Stimulated activated naive CD8-positive, alpha-beta T cell treated with anti-CD3 and anti-CD28 coated beads, Interleukin-15, Interleukin-2, amounts not matched to agents 100 U/mL and 50 U/mL, for 24 hours (primary cell): ENCODE measurements at regions not wholly inside any gene's neighbourhood (a gene's known extent, or its start where the extent isn't known, plus 50 kb on each side); places are given as distances from the start of the nearest gene placed in this dataset.

Experiments
- ATAC-seq: fragments of 150-1000 bp; cut with Tn5 transposase; one replicate; pipeline ENCODE4 v1.10.0; 2021
- DNase-seq: peaks from one replicate; pipeline ENCODE4 v3.0.0; 2021

DNA sequence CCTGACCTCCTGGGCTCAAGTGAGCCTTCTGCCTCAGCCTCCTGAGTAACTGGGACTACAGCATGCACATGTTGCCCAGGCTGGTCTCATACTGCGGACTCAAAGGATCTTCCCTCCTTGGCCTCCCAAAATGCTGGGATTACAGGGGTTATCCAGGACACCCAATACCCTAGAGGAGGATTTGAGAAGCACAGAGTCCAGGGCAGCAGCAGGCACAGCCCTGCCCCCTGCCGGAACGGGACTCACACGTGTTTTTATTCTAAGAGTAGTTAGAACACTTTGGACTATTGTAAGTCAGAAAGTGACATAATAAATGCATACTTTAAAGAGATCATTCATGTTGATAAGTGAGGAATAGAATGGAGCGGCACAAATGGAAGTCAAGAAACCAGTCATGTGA is 80.2 kb downstream of the C6orf118 start:
- no peak for ATAC-seq
- DNase-seq, result no peak

GRCh38 chr6:165227644-165228329 is 81.6 kb downstream of the C6orf118 start:
- no peak for ATAC-seq
- no peak for DNase-seq

DNA sequence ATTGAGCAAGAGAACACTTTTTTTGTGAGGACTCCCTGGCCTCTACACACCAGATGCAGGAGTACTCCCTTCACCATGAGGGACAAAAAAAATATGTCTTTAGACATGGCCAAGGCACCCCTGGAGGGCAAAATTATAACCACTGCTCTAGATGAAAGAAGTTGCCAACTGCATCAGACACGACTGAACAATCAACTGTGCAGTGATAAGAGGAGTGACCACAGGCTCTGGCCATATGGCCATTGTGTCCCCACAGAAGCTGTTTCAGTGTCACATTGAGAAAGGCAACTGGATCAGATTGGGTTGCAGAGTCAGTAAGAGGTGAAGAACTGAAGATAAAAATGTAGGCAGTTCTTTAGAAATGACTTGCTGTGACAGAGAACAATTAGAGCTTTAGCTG is 85.7 kb downstream of the C6orf118 start:
- ATAC-seq (no peak), DNase-seq (no peak)

- no peak for ATAC-seq
- no peak for DNase-seq
Observed at GRCh38 chr6:165223101-165223500, 86.3 kb downstream of the C6orf118 start.

DNA sequence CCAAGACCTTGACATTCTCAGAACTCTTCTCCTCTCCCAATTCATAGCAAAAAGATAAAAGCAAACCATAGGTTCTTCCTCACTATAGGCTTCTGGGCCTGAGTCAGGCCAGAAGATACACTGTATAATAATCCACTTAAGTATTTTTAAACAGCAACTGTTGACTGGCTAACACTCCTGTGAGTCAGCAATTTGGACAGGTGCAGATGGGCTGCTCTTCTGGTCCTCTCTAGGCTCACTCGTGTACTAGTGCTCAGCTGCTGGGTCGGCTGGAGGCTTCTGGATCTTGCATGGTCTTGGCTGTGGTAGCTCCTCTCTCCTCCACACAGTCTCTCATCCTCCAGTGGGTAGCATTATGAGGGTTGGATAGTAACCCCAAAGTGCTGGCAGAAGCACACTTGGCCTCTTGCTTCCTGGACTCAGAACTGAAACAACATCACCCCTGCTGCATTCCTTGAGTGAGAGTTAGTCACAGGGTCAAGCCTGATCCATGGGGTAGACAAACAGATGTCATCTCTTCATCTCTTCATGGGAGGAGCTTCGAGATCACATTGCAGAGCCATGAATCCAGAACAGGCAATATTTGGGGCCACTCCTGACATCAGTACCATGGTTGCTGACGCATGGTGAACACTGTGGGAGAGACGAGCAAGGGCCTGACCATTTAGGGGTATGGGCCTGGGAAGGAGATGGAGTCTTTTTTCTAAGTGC is 86.9 kb downstream of the C6orf118 start:
- ATAC-seq, result no peak
- no peak for DNase-seq

GRCh38 chr6:165220045-165220444 is 89.4 kb downstream of the C6orf118 start:
- ATAC-seq, result no peak
- DNase-seq, result no peak

- no peak for ATAC-seq
Observed at GRCh38 chr6:165219629-165220028, 89.8 kb downstream of the C6orf118 start.

GRCh38 chr6:165218829-165219228 is 90.6 kb downstream of the C6orf118 start:
- no peak for ATAC-seq
- no peak for DNase-seq

More at GRCh38 chr6:165219629-165220028, 89.8 kb downstream of the C6orf118 start:
- DNase-seq, result no peak

DNA sequence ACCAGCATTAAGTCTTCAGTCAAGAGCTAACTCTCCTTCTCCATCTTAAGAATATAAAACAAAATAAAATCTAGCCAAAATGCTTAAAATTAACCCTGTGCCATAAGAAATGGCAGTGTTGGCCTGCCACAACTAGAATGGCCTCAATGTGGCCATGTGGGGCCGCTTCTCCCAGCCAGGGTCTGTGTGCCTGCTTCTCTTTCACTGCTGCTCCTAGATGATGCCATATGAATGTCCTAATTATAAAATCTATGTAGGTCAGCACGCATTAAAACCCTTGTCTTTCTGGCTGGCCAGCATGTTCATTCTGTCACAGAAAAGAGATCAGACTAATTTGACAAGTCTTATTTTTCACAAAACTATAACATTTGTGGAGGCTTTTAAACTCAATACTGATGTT is 102.6 kb downstream of the C6orf118 start:
- ATAC-seq (no peak), DNase-seq (no peak)

GRCh38 chr6:165205632-165206031 is 103.8 kb downstream of the C6orf118 start:
- ATAC-seq (no peak), DNase-seq (no peak)

DNA sequence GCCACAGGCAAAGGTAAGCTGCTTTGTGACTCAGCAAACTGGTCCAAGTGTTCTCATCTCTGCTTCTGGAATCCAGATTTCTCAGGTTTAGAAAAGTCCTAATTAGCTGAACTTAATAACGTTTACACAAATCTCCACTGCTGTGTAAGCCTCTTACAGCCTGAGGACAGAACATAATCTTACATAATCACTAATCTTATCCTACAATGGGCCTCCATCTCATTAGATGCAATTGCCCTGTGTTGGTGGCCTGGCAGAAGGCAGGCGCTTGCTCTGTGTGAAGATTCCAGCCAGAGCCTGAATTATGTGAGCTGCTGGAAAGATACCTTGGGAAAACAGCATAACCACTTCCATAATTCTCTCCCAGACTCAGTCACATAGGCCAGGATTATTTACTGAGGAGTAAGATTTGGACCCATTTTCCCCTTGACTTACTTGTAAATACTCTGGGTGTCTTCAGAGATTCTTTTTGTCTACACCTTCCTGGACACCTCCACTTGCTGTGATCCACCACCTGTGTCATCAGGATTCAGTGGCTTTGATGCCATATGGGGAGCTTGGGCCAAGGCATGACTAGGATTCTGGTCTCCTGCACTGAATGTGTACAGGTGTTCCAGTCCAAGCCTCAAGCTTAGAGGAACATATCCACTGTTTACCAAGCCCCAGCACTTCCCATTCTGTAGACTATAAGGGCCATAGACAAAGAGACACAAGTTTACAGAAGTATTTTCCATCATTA is 104.4 kb downstream of the C6orf118 start:
- DNase-seq (no peak), ATAC-seq (no peak)

DNA sequence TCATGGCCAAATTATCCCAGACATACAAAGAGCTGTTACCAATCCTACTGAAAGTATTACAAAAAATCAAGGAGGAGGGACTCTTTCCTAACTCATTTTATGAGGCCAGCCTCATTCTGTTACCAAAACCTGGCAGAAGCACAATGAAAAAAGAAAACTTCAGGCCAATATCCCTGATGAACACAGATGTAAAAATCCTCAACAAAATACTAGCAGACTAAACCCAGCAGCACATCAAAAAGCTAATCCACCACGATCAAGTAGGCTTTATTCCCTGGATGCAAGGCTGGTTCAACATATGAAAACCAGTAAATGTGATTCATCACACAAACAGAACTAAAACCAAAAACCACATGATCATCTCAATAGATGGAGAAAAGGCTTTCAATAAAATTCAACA is 109.2 kb downstream of the C6orf118 start:
- DNase-seq (no peak), ATAC-seq (no peak)

DNA sequence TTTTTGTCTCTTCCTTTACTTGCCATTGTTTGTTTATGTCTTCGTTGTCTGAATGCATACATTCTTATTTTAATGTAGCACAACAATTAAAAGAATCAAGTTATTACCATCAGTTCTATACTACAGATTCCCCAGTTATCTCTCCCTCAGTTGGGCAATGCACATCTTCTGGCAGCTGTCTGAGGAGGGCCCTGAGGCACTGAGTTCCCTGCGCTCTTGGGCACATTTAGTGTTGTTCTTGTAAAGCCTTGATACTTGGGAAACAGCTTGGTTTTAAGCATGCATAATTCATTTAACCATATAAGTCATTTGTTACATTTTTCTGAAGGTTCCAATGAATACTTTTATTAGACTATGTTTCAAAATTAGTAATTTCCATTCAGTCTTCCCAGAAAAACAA is 117.9 kb downstream of the C6orf118 start:
- ATAC-seq (no peak), DNase-seq (no peak)

DNA sequence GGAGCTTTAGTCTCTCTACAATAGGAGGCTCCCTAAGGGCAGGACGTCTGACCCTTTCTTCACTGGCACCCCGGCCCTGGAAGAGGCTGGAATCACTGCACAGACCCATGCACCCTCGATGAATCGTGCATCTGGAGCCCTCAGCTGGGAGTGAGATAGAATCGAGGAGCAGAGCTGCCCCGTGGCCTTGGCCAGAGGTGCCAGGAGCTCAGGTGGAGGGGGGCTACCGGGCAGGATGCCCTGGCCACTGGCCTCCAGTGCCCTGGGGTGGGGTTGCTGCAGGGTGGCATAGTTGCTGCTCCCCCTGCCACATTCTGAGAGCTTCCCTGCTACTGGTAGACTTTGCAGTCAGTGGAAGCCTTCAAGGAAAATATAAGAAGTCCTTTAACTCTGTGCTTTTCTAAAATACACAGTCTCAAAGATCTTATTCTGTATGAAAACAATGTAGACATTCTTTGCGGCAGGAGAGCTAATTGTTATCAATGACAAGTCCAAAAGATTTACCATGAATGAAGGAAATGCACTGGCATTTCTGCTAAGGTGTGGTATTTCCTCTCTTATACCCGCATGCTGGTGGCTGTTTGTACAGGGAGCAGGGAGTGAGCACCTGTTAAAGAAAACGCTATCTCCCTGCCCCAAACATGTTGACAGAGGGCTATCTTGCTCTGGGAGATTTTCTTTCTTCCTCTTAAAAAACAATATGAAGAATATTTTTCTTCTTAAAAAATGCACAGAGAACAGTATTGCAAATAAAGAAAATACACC is 122.8 kb downstream of the C6orf118 start:
- ATAC-seq (no peak), DNase-seq (no peak)

DNA sequence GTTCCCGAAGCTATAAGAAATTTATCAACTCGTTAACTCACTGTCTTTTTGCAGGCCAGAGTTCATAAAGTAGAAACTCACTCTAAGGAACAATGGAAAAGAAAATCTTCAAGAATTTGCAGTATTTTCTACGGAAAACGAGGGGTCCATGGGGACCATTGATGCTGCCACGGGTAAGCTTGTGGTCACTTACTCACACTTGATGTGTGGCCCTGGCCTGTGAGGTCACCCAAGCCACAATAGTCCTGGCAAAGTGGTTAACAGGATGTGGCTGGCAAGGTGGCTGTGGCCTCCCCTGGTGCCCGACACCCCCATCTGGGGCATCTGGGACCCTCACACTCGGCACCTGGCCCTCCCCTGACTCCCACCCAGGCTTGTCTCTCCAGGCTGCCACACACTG is 123.4 kb downstream of the C6orf118 start:
- ATAC-seq (no peak), DNase-seq (no peak)

DNA sequence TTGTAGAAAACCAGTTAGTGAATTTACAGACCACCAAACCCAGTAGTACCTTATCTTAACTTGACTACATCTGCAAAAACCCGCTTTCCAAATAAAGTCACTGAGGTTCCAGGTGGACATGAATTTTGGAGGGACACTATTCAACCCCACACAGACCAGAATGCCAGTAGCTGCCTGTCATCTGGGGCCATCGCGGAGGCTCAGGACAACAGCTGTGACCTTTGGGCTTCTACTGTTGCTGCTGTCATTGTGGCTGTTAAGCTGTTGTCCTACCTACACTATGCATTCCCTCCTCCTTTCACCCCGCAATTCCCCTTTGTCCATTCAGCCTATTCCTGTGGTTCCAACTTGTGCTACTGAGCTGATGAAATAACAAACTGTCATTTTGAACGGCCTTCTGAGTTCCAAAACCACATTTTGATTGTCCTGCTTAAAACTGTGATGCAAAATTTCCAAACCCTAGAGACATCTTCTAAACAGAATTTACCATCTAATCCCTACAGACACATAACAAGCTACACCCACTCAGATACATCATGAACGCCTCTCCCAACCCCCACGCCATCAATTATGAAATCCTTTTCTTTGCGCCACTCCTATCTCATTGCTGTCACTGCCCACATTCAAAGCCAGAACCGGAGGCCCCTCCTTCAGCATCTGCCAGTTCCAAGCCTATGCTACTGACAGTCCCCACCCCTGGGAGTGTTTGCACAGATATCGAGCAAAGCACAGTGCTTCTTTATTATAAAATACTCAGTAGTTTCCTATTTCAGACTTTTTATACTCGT is 125.0 kb downstream of the C6orf118 start:
- DNase-seq, result no peak
- ATAC-seq, result no peak

DNA sequence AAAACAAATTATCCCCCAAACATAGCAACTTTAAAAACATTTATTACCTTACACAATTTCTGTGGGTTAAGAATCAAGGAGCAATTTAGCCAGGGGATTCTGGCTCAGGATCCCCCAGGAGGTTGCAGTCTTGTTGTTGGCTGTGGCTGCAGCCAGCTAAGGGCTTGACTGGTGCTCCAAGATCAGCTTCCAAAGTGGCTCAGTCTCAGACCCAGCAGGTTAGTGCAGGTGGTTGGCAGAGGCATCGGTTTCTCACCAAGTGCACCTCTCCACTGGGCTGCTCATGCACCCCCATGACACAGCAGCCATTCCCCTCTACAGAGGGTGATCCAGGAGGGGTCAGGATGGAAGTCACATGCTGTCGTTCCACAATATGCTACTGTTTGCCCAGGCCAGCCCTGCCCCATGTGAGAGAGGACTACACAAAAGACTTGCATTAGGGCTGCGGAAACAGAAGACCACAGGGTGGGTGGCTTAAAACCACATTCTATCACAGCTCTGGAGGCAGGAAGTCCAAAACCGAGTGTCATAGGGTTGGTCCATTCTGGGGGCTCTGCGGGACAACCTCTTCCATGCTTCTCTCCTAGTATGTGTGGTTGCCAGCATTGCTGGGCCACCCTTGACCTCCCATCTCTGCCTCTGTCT is 125.8 kb downstream of the C6orf118 start:
- ATAC-seq, result no peak

DNA sequence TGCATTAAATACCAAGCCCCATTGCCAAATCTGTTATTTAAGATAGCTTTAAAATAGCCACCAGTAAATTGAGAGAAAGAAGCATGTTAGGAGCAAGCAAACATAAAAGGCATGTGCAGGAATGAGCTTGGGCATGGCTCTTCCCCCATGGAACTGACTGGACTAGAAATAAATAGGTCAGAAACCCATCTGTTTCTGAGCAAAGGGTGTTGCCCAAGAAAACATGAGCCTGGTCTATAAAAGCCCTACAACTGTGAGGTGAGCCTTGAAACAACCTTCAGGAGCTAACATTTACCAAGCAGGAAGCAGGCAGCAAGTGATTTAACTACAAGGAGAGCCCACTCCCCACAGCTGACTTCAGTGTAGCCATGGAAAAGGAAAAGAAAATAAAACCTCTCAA is 126.3 kb downstream of the C6orf118 start:
- DNase-seq (no peak), ATAC-seq (no peak)

More for the DNA sequence above, 125.8 kb downstream of the C6orf118 start:
- DNase-seq, result no peak

DNA sequence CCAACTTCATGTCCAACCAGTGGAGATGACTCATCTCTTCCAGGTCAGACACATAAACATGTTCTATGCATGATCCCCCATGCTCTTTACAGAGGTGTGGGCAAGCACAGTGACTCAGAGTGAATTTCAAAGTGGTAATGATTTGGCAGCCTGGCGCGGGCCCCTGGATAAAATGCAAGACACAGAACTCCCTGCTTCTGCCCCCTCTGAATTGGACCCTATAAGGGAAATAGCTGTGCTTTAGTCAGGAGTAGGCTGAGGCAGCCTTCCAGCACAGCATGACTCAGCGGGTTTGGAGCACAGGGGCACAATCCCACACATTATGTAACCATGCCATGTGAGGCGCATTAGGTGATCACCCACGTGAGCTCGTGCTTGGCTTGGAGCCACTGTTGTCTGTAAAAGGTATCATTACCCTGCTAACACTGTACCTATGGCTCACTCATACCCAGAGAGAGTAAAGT is 127.4 kb downstream of the C6orf118 start:
- ATAC-seq (no peak), DNase-seq (no peak)

DNA sequence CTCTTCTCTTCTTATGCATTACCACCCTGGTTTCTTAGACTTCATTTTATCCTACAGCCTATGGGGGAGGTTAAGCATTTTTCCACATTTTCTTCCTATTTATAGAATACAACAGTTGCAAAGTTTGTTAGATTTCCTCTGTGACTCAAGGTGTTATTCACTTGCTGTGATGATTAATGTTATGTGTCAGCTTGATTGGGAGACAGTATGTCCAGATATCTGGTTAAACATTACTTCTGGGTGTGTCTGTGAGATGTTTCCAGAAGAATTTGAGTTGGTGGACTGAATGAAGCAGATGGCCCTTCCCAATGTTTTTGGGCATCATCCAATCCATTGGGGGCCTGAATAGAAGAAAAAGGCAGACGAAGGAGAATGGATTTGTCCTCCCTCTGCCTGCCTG is 131.3 kb downstream of the C6orf118 start:
- DNase-seq (no peak), ATAC-seq (no peak)

DNA sequence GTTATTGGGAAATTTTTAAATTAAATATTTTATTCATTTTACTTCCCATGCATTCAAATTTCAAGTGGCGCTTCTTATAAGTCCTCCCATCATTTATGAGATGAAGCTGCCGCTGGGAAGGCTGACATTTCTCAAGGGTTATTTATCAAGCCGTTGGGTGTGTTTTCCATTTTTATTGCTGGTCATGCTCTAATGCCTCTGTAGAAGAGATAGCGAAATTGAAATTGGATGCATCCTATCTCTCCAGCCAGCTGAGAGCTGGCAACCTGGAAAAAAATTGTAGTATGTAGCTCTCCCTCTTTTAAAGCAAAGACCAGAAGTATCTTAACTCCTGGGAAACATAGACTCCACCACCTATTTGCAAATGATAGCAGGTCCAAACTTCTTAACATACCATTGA is 135.9 kb downstream of the C6orf118 start:
- DNase-seq, result no peak
- no peak for ATAC-seq
